Fibroblast of lung (primary cell): ENCODE measurements at regions not wholly inside any gene's neighbourhood (a gene's known extent, or its start where the extent isn't known, plus 50 kb on each side); places are given as distances from the start of the nearest gene placed in this dataset.

Experiments used
- DNase-seq, 2 donors: peaks; one replicate each; pipeline versions ENCODE4 v3.0.0 to v3.0.0-alpha.2; 2010; ENCODE audit warnings: low read depth in 2 of 2
- H2AFZ ChIP-seq: 2 replicates; pipeline ENCODE4 v1.5.1; 2012; ENCODE audit warnings: low read length, control low read depth, inconsistent platforms
- H3K27ac ChIP-seq: 2 replicates; pipeline ENCODE4 v1.5.1; 2011; ENCODE audit warnings: low read length, control low read depth; ENCODE audit not compliant: insufficient read depth
- H3K27me3 ChIP-seq: 2 replicates; pipeline ENCODE4 v1.5.1; 2011; ENCODE audit warnings: mild to moderate bottlenecking, low read length; ENCODE audit not compliant: control insufficient read depth, insufficient read depth
- H3K36me3 ChIP-seq: 2 replicates; pipeline ENCODE4 v1.5.1; 2011; ENCODE audit warnings: low read length; ENCODE audit not compliant: control insufficient read depth, insufficient read depth
- H3K4me1 ChIP-seq: 2 replicates; pipeline ENCODE4 v1.5.1; 2011; ENCODE audit warnings: low read length; ENCODE audit not compliant: control insufficient read depth, insufficient read depth; ENCODE audit errors: extremely low read depth
- H3K4me2 ChIP-seq: 2 replicates; pipeline ENCODE4 v1.5.1; 2011; ENCODE audit warnings: low read length, control low read depth; ENCODE audit not compliant: insufficient read depth; ENCODE audit errors: extremely low read depth
- H3K4me3 ChIP-seq, 4 experiments: fragments of 200-600 bp in 1 of 4; sonication (generic) in 1 of 4; replicated peaks in 1 of 4; 2 replicates each; pipeline ENCODE4 v1.5.1; 2011 to 2016; ENCODE audit warnings: low read length in 4 of 4, low read depth in 3 of 4, mild to moderate bottlenecking in 3 of 4, control low read depth in 2 of 4, inconsistent platforms in 1 of 4, mixed read lengths in 1 of 4; ENCODE audit not compliant: insufficient read depth in 1 of 4; ENCODE audit errors: control extremely low read depth in 1 of 4
- H3K79me2 ChIP-seq: 2 replicates; pipeline ENCODE4 v1.5.1; 2012; ENCODE audit warnings: mild to moderate bottlenecking, low read length, inconsistent platforms; ENCODE audit not compliant: control insufficient read depth, insufficient read depth
- H3K9ac ChIP-seq: 2 replicates; pipeline ENCODE4 v1.5.1; 2011; ENCODE audit warnings: mild to moderate bottlenecking, low read length, control low read depth; ENCODE audit not compliant: insufficient read depth
- H3K9me3 ChIP-seq: 2 replicates; pipeline ENCODE4 v1.5.1; 2012; ENCODE audit warnings: low read depth, low read length; ENCODE audit not compliant: control insufficient read depth, insufficient read depth
- H4K20me1 ChIP-seq: 2 replicates; pipeline ENCODE4 v1.5.1; 2011; ENCODE audit warnings: low read length; ENCODE audit not compliant: control insufficient read depth, insufficient read depth; ENCODE audit errors: extremely low read depth
- CTCF ChIP-seq, 2 donors: IDR thresholded peaks in 1 of 2; conservative IDR thresholded peaks in 1 of 2; 1 replicate in 1 of 2; 2 replicates in 1 of 2; pipeline ENCODE4 v1.5.1; 2011 to 2012; ENCODE audit warnings: low read length in 2 of 2, control low read depth in 1 of 2, inconsistent platforms in 1 of 2, low read depth in 1 of 2, mild to moderate bottlenecking in 1 of 2
- EZH2 ChIP-seq: IDR thresholded peaks from 2 replicates; pipeline ENCODE4 v1.5.1; 2012; ENCODE audit warnings: low read length, control low read depth, mild to moderate bottlenecking; ENCODE audit errors: missing control alignments

DNA sequence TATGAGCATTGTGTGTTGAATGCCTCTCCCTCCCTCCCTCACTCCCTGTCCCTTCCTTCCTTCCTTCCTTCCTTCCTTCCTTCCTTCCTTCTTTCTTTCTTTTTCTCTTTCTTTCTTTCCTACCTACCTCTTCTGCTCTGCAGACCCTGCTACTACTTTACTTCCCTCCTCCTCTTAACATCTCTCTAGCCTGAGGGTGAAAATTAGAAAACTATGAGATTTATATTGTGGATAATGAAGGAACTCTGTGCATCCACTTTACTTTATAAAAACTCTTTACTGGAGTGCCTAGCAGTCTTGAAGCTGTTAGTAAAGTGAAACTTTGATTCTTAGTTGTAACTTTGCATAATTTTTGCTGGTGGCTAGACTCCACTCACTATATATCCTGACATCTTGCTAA lies 572.2 kb downstream of the RWDD3 start:
- no peak for TF ChIP-seq CTCF (conservative IDR thresholded peaks at IDR 0.05 in 1 of 2, IDR thresholded peaks at IDR 0.05 in 1 of 2; ENCODE audit: low read depth in 1 of 2, low read length in 2 of 2)
- TF ChIP-seq EZH2 = no peak
- H3K9ac ChIP-seq = no peak overlapping the region
- no peaks in the 10 kb centered on the region for H3K4me1 ChIP-seq
- no peaks in the 10 kb centered on the region for H3K27me3 ChIP-seq
- no peaks in the 10 kb centered on the region for H3K79me2 ChIP-seq
- H3K27ac ChIP-seq = no peak overlapping the region
- H4K20me1 ChIP-seq = no peaks in the 10 kb centered on the region
- no peaks in the 10 kb centered on the region for H3K36me3 ChIP-seq
- DNase-seq = no peak
- no peak overlapping the region for H3K4me2 ChIP-seq
- no peak overlapping the region for H3K4me3 ChIP-seq
- H2AFZ ChIP-seq = no peak overlapping the region
- H3K9me3 ChIP-seq = no peaks in the 10 kb centered on the region

GRCh38 chr1:95809391-95809790 lies 575.4 kb downstream of the RWDD3 start:
- Histone ChIP-seq H3K4me1 (no peaks in the 10 kb centered on the region), H3K9ac (no peak overlapping the region), H3K9me3 (no peaks in the 10 kb centered on the region), H3K27me3 (no peaks in the 10 kb centered on the region), H2AFZ (no peak overlapping the region), H3K27ac (no peak overlapping the region), H3K36me3 (no peaks in the 10 kb centered on the region), H3K4me3 (no peak overlapping the region), H3K79me2 (no peaks in the 10 kb centered on the region), H4K20me1 (no peaks in the 10 kb centered on the region), H3K4me2 (no peak overlapping the region)
- DNase-seq = no peak
- TF ChIP-seq EZH2 = no peak
- TF ChIP-seq CTCF (conservative IDR thresholded peaks at IDR 0.05 in 1 of 2, IDR thresholded peaks at IDR 0.05 in 1 of 2; ENCODE audit: low read depth in 1 of 2, low read length in 2 of 2) = no peak

- Histone ChIP-seq H3K27ac (no peak overlapping the region), H2AFZ (no peak overlapping the region), H3K4me1 (no peaks in the 10 kb centered on the region), H3K9me3 (no peaks in the 10 kb centered on the region), H3K79me2 (no peaks in the 10 kb centered on the region), H3K4me3 (no peak overlapping the region), H4K20me1 (no peaks in the 10 kb centered on the region), H3K4me2 (no peak overlapping the region), H3K9ac (no peak overlapping the region), H3K27me3 (no peaks in the 10 kb centered on the region), H3K36me3 (no peaks in the 10 kb centered on the region)
- TF ChIP-seq CTCF (conservative IDR thresholded peaks at IDR 0.05 in 1 of 2, IDR thresholded peaks at IDR 0.05 in 1 of 2; ENCODE audit: low read depth in 1 of 2, low read length in 2 of 2) (no peak), EZH2 (no peak)
- DNase-seq = no peak
These were observed 581.5 kb downstream of the RWDD3 start for GRCh38 chr1:95815511-95815910.
